Activated CD8-positive, alpha-beta T cell treated with anti-CD3 and anti-CD28 coated beads for 36 hours (primary cell): ENCODE measurements at regions not wholly inside any gene's neighbourhood (a gene's known extent, or its start where the extent isn't known, plus 50 kb on each side); places are given as distances from the start of the nearest gene placed in this dataset.

Source experiments
- ATAC-seq: fragments of 200-7000 bp; cut with Tn5 transposase; one replicate; pipeline ENCODE4 v1.10.0; 2021; ENCODE audit warnings: mild to moderate bottlenecking, moderate library complexity
- CTCF ChIA-PET: fragments of 350-600 bp; sonication (Branson Sonifier 250); formaldehyde crosslinking; loops from one replicate; lab custom pipeline; 2021; ENCODE audit warnings: antibody characterized with exemption; lab: Charles Lee
- POLR2A ChIA-PET: fragments of 350-600 bp; sonication (Branson Sonifier 250); formaldehyde crosslinking; loops from one replicate; lab custom pipeline; 2021; ENCODE audit warnings: antibody characterized with exemption; lab: Charles Lee
- DNase-seq: peaks from one replicate; pipeline ENCODE4 v3.0.0-alpha.2; 2020
- H3K27ac Mint-ChIP-seq: one replicate; pipeline ENCODE4 v1.8.0; 2021; ENCODE audit warnings: mild to moderate bottlenecking, mixed read lengths
- H3K27me3 Mint-ChIP-seq: one replicate; pipeline ENCODE4 v1.8.0; 2021; ENCODE audit warnings: mixed read lengths
- H3K36me3 Mint-ChIP-seq: one replicate; pipeline ENCODE4 v1.8.0; 2021; ENCODE audit warnings: low read depth, mixed read lengths
- H3K4me1 Mint-ChIP-seq: one replicate; pipeline ENCODE4 v1.8.0; 2021; ENCODE audit warnings: low read depth, mixed read lengths
- H3K4me3 Mint-ChIP-seq: one replicate; pipeline ENCODE4 v1.8.0; 2021; ENCODE audit warnings: mild to moderate bottlenecking, moderate library complexity, mixed read lengths
- H3K9me3 Mint-ChIP-seq: one replicate; pipeline ENCODE4 v1.8.0; 2021; ENCODE audit warnings: mixed read lengths
- CTCF ChIP-seq: fragments of 200-600 bp; IDR thresholded peaks from one replicate; pipeline ENCODE4 v1.8.0; 2022; ENCODE audit warnings: antibody characterized with exemption, mild to moderate bottlenecking
- intact Hi-C: fragments of 100-400 bp; cut with micrococcal nuclease; formaldehyde crosslinking; loops from one replicate; pipeline ENCODE4 v1.10.0; 2022

GRCh38 chr2:192327576-192327975 lies 132.8 kb upstream of the TMEFF2 start:
- ATAC-seq (no peak), DNase-seq (no peak)
- no peaks in the 10 kb centered on the region for H3K36me3 Mint-ChIP-seq
- H3K4me1 Mint-ChIP-seq, result no peaks in the 10 kb centered on the region
- H3K4me3 Mint-ChIP-seq, result no peak overlapping the region
- H3K27me3 Mint-ChIP-seq, result no peaks in the 10 kb centered on the region
- CTCF ChIA-PET, result no interaction called here
- intact Hi-C loops, result no loop called here
- H3K9me3 Mint-ChIP-seq, result no peaks in the 10 kb centered on the region
- no peak for TF ChIP-seq CTCF
- no peak overlapping the region for H3K27ac Mint-ChIP-seq
- POLR2A ChIA-PET, result no interaction called here

- Mint-ChIP-seq H3K9me3 (no peaks in the 10 kb centered on the region), H3K36me3 (no peaks in the 10 kb centered on the region), H3K4me3 (no peak overlapping the region), H3K27me3 (no peaks in the 10 kb centered on the region), H3K4me1 (no peaks in the 10 kb centered on the region), H3K27ac (no peak overlapping the region)
- DNase-seq (no peak), ATAC-seq (no peak)
- ChIA-PET CTCF (no interaction called here), POLR2A (no interaction called here)
- intact Hi-C loops, result no loop called here
- no peak for TF ChIP-seq CTCF
Observed at GRCh38 chr2:192315543-192315942, 120.8 kb upstream of the TMEFF2 start.

- intact Hi-C loops, result no loop called here
- no peaks in the 10 kb centered on the region for H3K36me3 Mint-ChIP-seq
- H3K4me3 Mint-ChIP-seq, result no peak overlapping the region
- no peaks in the 10 kb centered on the region for H3K9me3 Mint-ChIP-seq
- POLR2A ChIA-PET, result no interaction called here
- no peak for ATAC-seq
- no peaks in the 10 kb centered on the region for H3K27me3 Mint-ChIP-seq
- CTCF ChIA-PET, result no interaction called here
- H3K27ac Mint-ChIP-seq, result no peak overlapping the region
- no peaks in the 10 kb centered on the region for H3K4me1 Mint-ChIP-seq
- no peak for TF ChIP-seq CTCF
- no peak for DNase-seq
Observed at GRCh38 chr2:192314800-192315481, 120.2 kb upstream of the TMEFF2 start.

- Mint-ChIP-seq H3K27me3 (no peaks in the 10 kb centered on the region), H3K36me3 (no peaks in the 10 kb centered on the region), H3K4me1 (no peaks in the 10 kb centered on the region), H3K9me3 (no peaks in the 10 kb centered on the region), H3K4me3 (no peak overlapping the region), H3K27ac (no peak overlapping the region)
- ChIA-PET POLR2A (no interaction called here), CTCF (interaction anchor here (1.4 kb wide), 1 partner anchor 20 kb away, joined by 3 read pairs; no protein-coding TSS in a partner anchor)
- TF ChIP-seq CTCF, result no peak
- DNase-seq, result no peak
- intact Hi-C loops, result no loop called here
- no peak for ATAC-seq
Observed at GRCh38 chr2:192313773-192314172, 119.0 kb upstream of the TMEFF2 start.

- Mint-ChIP-seq H3K9me3 (no peaks in the 10 kb centered on the region), H3K27ac (no peak overlapping the region), H3K36me3 (no peaks in the 10 kb centered on the region), H3K4me3 (no peak overlapping the region), H3K4me1 (no peaks in the 10 kb centered on the region), H3K27me3 (no peaks in the 10 kb centered on the region)
- POLR2A ChIA-PET, result no interaction called here
- intact Hi-C loops, result no loop called here
- no peak for TF ChIP-seq CTCF
- DNase-seq (no peak), ATAC-seq (no peak)
- CTCF ChIA-PET, result no interaction called here
Observed at GRCh38 chr2:192311701-192312460, 117.1 kb upstream of the TMEFF2 start.
